Endodermal cell (in vitro differentiated cells): ENCODE measurements at regions not wholly inside any gene's neighbourhood (a gene's known extent, or its start where the extent isn't known, plus 50 kb on each side); places are given as distances from the start of the nearest gene placed in this dataset.

Source experiments
- DNase-seq: peaks from one replicate; pipeline ENCODE4 v3.0.0-alpha.2; 2017
- H3K27ac ChIP-seq: 2 replicates; pipeline ENCODE4 v1.5.1; 2013; ENCODE audit warnings: mild to moderate bottlenecking, low read depth, low read length, moderate library complexity
- H3K27me3 ChIP-seq: 2 replicates; pipeline ENCODE4 v1.6.1; 2013; ENCODE audit warnings: mild to moderate bottlenecking, low read length, moderate library complexity; ENCODE audit not compliant: insufficient read depth, control insufficient read depth, poor library complexity, severe bottlenecking
- H3K36me3 ChIP-seq: 2 replicates; pipeline ENCODE4 v1.7.0; 2013; ENCODE audit warnings: mild to moderate bottlenecking, low read length, moderate library complexity; ENCODE audit not compliant: control insufficient read depth, insufficient read depth
- H3K4me1 ChIP-seq: one replicate; pipeline ENCODE4 v1.7.0; 2013; ENCODE audit warnings: low read length; ENCODE audit not compliant: control insufficient read depth, insufficient read depth
- H3K4me3 ChIP-seq: 2 replicates; pipeline ENCODE4 v1.5.1; 2013; ENCODE audit warnings: mild to moderate bottlenecking, low read length, moderate library complexity
- H3K9ac ChIP-seq: 2 replicates; pipeline ENCODE4 v1.6.1; 2013; ENCODE audit warnings: mild to moderate bottlenecking, low read length, moderate library complexity; ENCODE audit not compliant: poor library complexity, severe bottlenecking; ENCODE audit errors: extremely low read depth
- H3K9me3 ChIP-seq: 2 replicates; pipeline ENCODE4 v1.6.1; 2013; ENCODE audit warnings: mild to moderate bottlenecking, low read length, moderate library complexity; ENCODE audit not compliant: control insufficient read depth
- H3K27ac Mint-ChIP-seq: 2 replicates; pipeline ENCODE4 v1.8.0; 2020; ENCODE audit warnings: mixed read lengths
- H3K27me3 Mint-ChIP-seq: 2 replicates; pipeline ENCODE4 v1.8.0; 2021; ENCODE audit warnings: mild to moderate bottlenecking, mixed read lengths; ENCODE audit not compliant: insufficient read depth
- H3K36me3 Mint-ChIP-seq: 2 replicates; pipeline ENCODE4 v1.8.0; 2020; ENCODE audit warnings: low read depth, mixed read lengths
- H3K4me1 Mint-ChIP-seq: 2 replicates; pipeline ENCODE4 v1.8.0; 2020; ENCODE audit warnings: mixed read lengths
- H3K4me3 Mint-ChIP-seq: 2 replicates; pipeline ENCODE4 v1.8.0; 2020; ENCODE audit warnings: mild to moderate bottlenecking, moderate library complexity, mixed read lengths
- H3K9me3 Mint-ChIP-seq: 2 replicates; pipeline ENCODE4 v1.8.0; 2020; ENCODE audit warnings: mild to moderate bottlenecking, mixed read lengths
- WGBS, 2 experiments: methylation state at CpG; one replicate each; pipeline versions ENCODE4 v1.1.5 to v1.1.7; 2013; ENCODE audit warnings: missing lambda C conversion rate in 2 of 2, mixed read lengths in 1 of 2; ENCODE audit not compliant: insufficient coverage in 1 of 2, insufficient read length in 1 of 2; 5-methylcytosine and 5-hydroxymethylcytosine counted together
- TF ChIP-seq, protein P1 (sequence below): fragments of 200-600 bp; sonication (generic); conservative IDR thresholded peaks from 2 replicates; pipeline ENCODE4 v1.5.0; 2021; ENCODE audit warnings: antibody characterized with exemption, mild to moderate bottlenecking

DNA sequence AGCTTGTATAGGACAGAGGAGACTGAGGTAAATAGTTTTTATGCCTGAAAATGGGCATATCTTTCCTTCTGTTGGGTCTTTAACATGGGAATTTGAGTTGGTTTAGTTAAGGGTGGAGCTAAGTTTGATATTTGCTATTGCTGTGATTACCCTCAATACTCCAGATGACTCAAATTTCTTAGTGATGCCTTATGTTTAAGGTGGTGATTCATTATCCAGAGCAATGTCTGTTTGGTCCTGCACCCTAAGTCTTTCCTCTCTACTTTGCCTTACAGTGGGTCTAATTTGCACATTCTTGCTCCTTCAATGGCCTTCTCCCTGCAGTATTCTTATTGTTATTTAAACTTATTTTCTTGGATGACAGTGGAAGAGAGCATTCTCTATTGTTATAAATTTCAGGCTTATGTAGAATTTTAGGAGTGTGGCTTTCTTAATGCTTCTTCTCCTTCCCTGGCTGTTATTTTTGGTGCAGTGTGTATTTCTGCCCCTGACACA is 312.9 kb upstream of the RPS23 start:
- H3K27me3 Mint-ChIP-seq: no peaks in the 10 kb centered on the region
- Histone ChIP-seq H3K9ac (no peak overlapping the region), H3K4me3 (no peak overlapping the region), H3K27me3 (no peaks in the 10 kb centered on the region), H3K36me3 (no peaks in the 10 kb centered on the region), H3K4me1 (no peaks in the 10 kb centered on the region), H3K27ac (no peak overlapping the region), H3K9me3 (peaks cover 4% of the 10 kb centered on the region)
- H3K9me3 Mint-ChIP-seq: peaks cover 20% of the 10 kb centered on the region
- H3K27ac Mint-ChIP-seq: no peak overlapping the region
- DNase-seq: no peak
- peaks cover 14% of the 10 kb centered on the region for H3K4me1 Mint-ChIP-seq
- H3K36me3 Mint-ChIP-seq: peaks cover 2% of the 10 kb centered on the region
- no peak overlapping the region for H3K4me3 Mint-ChIP-seq
- TF ChIP-seq, protein P1, sequence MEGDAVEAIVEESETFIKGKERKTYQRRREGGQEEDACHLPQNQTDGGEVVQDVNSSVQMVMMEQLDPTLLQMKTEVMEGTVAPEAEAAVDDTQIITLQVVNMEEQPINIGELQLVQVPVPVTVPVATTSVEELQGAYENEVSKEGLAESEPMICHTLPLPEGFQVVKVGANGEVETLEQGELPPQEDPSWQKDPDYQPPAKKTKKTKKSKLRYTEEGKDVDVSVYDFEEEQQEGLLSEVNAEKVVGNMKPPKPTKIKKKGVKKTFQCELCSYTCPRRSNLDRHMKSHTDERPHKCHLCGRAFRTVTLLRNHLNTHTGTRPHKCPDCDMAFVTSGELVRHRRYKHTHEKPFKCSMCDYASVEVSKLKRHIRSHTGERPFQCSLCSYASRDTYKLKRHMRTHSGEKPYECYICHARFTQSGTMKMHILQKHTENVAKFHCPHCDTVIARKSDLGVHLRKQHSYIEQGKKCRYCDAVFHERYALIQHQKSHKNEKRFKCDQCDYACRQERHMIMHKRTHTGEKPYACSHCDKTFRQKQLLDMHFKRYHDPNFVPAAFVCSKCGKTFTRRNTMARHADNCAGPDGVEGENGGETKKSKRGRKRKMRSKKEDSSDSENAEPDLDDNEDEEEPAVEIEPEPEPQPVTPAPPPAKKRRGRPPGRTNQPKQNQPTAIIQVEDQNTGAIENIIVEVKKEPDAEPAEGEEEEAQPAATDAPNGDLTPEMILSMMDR: no peak

- Mint-ChIP-seq H3K27ac (no peak overlapping the region), H3K27me3 (no peaks in the 10 kb centered on the region), H3K9me3 (peaks cover 20% of the 10 kb centered on the region), H3K4me1 (peaks cover 15% of the 10 kb centered on the region), H3K36me3 (peaks cover 2% of the 10 kb centered on the region), H3K4me3 (no peak overlapping the region)
- TF ChIP-seq, protein P1: no peak
- Histone ChIP-seq H3K9ac (no peak overlapping the region), H3K4me3 (no peak overlapping the region), H3K4me1 (no peaks in the 10 kb centered on the region), H3K27ac (no peak overlapping the region), H3K36me3 (no peaks in the 10 kb centered on the region), H3K27me3 (no peaks in the 10 kb centered on the region), H3K9me3 (peaks cover 4% of the 10 kb centered on the region)
- WGBS, 2 experiments: 94% methylated on average over 1 of the region's 1 CpG; no CpG with 5 or more reads in 1 of the 2 experiments
- no peak for DNase-seq
These were observed 312.0 kb upstream of the RPS23 start for GRCh38 chr5:82590112-82590511.

DNA sequence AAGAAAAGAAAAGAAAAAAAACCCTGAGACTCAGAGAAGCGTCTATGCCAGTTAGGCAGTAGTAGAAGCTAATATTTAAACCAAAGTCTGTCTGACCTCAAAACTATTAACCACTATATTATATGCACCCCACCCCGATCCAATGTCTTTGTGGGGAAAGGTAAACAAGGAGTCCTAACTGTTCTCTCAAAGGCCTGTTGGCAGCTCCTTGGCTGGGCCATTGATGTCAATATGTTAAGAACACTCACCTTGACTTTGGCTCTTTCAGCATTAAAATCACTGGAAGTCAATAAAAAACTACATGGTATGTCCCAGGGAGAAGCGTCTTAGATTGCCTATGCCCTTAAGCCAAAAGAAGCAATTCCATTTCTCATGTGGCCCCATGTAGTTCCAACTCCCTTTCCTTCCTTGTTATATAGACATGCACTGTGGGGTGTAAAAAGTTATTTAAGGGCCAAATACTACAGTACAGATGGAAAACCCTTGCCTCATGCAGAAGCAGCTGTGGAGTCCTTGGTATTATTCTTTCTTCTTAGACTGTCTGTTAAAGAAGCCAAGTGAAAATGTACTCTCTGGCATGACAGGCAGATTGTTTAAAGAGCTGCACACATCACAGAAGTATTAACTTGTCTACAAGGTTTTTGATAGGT is 308.6 kb upstream of the RPS23 start:
- H3K4me1 ChIP-seq: no peaks in the 10 kb centered on the region
- H3K27ac ChIP-seq: no peak overlapping the region
- Mint-ChIP-seq H3K27me3 (no peaks in the 10 kb centered on the region), H3K4me1 (peaks cover 12% of the 10 kb centered on the region), H3K27ac (peak overlapping the region; percentile 91), H3K9me3 (peaks cover 47% of the 10 kb centered on the region), H3K36me3 (peaks cover 19% of the 10 kb centered on the region), H3K4me3 (no peak overlapping the region)
- peaks cover 26% of the 10 kb centered on the region for H3K9me3 ChIP-seq
- H3K27me3 ChIP-seq: no peaks in the 10 kb centered on the region
- H3K36me3 ChIP-seq: no peaks in the 10 kb centered on the region
- 93 to 100% methylated on average over 1 to 2 of the region's 3 CpGs for WGBS, 2 experiments
- TF ChIP-seq, protein P1: no peak
- DNase-seq: no peak
- no peak overlapping the region for H3K4me3 ChIP-seq
- H3K9ac ChIP-seq: no peak overlapping the region
